ENCODE measurements at regions not wholly inside any gene's neighbourhood (a gene's known extent, or its start where the extent isn't known, plus 50 kb on each side); places are given as distances from the start of the nearest gene placed in this dataset.

GRCh38 chr13:34747507-34747906 lies 194.6 kb upstream of the NBEA start:
- no peak overlapping the region for H3K27ac ChIP-seq (ENCODE audit: insufficient read depth, low read depth, low read length)
- H2AFZ ChIP-seq (ENCODE audit: low read depth, low read length) = no peak overlapping the region
- no peaks in the 10 kb centered on the region for H4K20me1 ChIP-seq (replicated peaks; ENCODE audit: control insufficient read depth, extremely low read depth, insufficient read depth, low read length)
- dilution Hi-C loops (cut with MboI; ENCODE audit: extremely low pct_ligation_motif_present, low sequenced_read_pairs) = no loop called here
- no peak for DNase-seq (ENCODE audit: low read depth, low spot score)
- CTCF ChIA-PET = interaction anchor here (1.2 to 1.4 kb wide), 2 partner anchors 9 to 11 kb away, joined by 3 to 5 read pairs; no protein-coding TSS in a partner anchor
- H3K4me1 ChIP-seq (ENCODE audit: control insufficient read depth, extremely low read depth, insufficient read depth, low read length) = peaks cover 5% of the 10 kb centered on the region
- intact Hi-C loops (cut with micrococcal nuclease) = no loop called here
- no peaks in the 10 kb centered on the region for H3K9me1 ChIP-seq (replicated peaks; ENCODE audit: control insufficient read depth, extremely low read depth, insufficient read depth, low read length)
- FAIRE-seq = no peak
- POLR2A ChIA-PET = interaction anchor here (0.7 kb wide), 1 partner anchor 408 kb away, joined by 3 read pairs; no protein-coding TSS in a partner anchor
- H3K9ac ChIP-seq (replicated peaks; ENCODE audit: extremely low read depth, insufficient read depth, low read length) = no peak overlapping the region
- no peak overlapping the region for H3K4me3 ChIP-seq (replicated peaks in 1 of 3; ENCODE audit: insufficient read depth in 1 of 3, low read depth in 1 of 3, low read length in 3 of 3)
- no TSS peak for BruUV-seq (replicated peaks)
- no peak overlapping the region for H3K4me2 ChIP-seq (ENCODE audit: insufficient read depth, low read length)
- H3K79me2 ChIP-seq (ENCODE audit: control insufficient read depth, insufficient read depth, low read length) = no peaks in the 10 kb centered on the region
- H3K36me3 ChIP-seq (ENCODE audit: control insufficient read depth in 2 of 2, extremely low read depth in 1 of 2, insufficient read depth in 2 of 2, low read length in 2 of 2) = no peaks in the 10 kb centered on the region
- H3K9me3 ChIP-seq (replicated peaks; ENCODE audit: control insufficient read depth, insufficient read depth, low read length) = no peaks in the 10 kb centered on the region
- TF ChIP-seq CTCF (IDR thresholded peaks at IDR 0.05; ENCODE audit: extremely low read depth in 1 of 2, insufficient read depth in 1 of 2, low read depth in 1 of 2, low read length in 2 of 2) (no peak), EZH2 (IDR thresholded peaks at IDR 0.05; ENCODE audit: borderline replicate concordance, low read depth, low read length, severe bottlenecking) (no peak), POLR2AphosphoS5 (IDR thresholded peaks at IDR 0.05; ENCODE audit: insufficient read depth, low read depth, low read length) (no peak), MAX (IDR thresholded peaks at IDR 0.05; ENCODE audit: insufficient read depth, insufficient read length) (no peak), MYC (IDR thresholded peaks at IDR 0.05; ENCODE audit: low read depth, low read length) (no peak), FOS (IDR thresholded peaks at IDR 0.05; ENCODE audit: borderline replicate concordance, insufficient read depth, low read length) (no peak), JUN (IDR thresholded peaks at IDR 0.05; ENCODE audit: borderline replicate concordance, insufficient read depth, insufficient read length, low read depth) (no peak), POLR2A (IDR thresholded peaks at IDR 0.05; ENCODE audit: low read depth, low read length) (no peak), GATA2 (IDR thresholded peaks at IDR 0.05; ENCODE audit: insufficient read depth, insufficient read length, low read depth, low read length) (no peak)
- peaks cover 0 to 3% of the 10 kb centered on the region in 2 experiments for H3K27me3 ChIP-seq (ENCODE audit: control insufficient read depth in 2 of 2, insufficient read depth in 2 of 2, low read length in 2 of 2)
